ENCODE measurements at regions not wholly inside any gene's neighbourhood (a gene's known extent, or its start where the extent isn't known, plus 50 kb on each side); places are given as distances from the start of the nearest gene placed in this dataset.
A peak's percentile ranks its signal among the peaks of the same experiment; 100 is the strongest.

DNA sequence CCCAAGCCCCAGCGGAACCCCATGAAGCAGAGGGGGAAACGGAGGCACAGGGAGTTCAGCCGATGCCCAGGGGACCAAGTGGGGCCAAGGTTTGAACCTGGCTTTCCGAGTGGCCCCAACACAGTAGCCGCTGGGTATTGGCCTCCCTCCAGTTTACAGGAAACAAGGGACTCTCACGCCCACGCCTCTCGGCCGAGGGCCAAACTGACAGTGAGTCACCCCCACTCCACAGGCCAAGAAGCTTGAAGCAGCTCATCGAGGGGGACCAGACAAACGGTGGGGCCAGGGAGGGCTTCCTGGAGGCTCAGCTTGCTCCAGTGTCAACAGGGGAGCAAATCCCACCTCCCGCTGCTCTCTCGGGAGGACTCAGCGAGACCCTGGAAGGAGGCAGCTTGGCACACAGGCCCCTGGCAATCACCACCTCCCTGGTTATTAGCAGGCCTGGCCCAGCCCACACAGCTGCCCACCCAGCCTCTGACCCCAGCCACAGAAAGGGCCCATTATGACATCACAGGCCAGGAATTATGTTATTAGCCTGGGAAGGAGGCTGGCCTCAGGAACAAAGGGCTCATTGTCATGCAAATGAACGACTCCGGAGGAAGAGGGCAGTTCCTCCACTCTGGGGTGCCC is 54.6 kb downstream of the NCOR2 start:
- TF ChIP-seq, protein P1, sequence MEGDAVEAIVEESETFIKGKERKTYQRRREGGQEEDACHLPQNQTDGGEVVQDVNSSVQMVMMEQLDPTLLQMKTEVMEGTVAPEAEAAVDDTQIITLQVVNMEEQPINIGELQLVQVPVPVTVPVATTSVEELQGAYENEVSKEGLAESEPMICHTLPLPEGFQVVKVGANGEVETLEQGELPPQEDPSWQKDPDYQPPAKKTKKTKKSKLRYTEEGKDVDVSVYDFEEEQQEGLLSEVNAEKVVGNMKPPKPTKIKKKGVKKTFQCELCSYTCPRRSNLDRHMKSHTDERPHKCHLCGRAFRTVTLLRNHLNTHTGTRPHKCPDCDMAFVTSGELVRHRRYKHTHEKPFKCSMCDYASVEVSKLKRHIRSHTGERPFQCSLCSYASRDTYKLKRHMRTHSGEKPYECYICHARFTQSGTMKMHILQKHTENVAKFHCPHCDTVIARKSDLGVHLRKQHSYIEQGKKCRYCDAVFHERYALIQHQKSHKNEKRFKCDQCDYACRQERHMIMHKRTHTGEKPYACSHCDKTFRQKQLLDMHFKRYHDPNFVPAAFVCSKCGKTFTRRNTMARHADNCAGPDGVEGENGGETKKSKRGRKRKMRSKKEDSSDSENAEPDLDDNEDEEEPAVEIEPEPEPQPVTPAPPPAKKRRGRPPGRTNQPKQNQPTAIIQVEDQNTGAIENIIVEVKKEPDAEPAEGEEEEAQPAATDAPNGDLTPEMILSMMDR (IDR thresholded peaks at IDR 0.05), result no peak
- no peak for TF ChIP-seq ZFX (IDR thresholded peaks at IDR 0.05; ENCODE audit: borderline replicate concordance)
- no peak overlapping the region for H3K27ac ChIP-seq

DNA sequence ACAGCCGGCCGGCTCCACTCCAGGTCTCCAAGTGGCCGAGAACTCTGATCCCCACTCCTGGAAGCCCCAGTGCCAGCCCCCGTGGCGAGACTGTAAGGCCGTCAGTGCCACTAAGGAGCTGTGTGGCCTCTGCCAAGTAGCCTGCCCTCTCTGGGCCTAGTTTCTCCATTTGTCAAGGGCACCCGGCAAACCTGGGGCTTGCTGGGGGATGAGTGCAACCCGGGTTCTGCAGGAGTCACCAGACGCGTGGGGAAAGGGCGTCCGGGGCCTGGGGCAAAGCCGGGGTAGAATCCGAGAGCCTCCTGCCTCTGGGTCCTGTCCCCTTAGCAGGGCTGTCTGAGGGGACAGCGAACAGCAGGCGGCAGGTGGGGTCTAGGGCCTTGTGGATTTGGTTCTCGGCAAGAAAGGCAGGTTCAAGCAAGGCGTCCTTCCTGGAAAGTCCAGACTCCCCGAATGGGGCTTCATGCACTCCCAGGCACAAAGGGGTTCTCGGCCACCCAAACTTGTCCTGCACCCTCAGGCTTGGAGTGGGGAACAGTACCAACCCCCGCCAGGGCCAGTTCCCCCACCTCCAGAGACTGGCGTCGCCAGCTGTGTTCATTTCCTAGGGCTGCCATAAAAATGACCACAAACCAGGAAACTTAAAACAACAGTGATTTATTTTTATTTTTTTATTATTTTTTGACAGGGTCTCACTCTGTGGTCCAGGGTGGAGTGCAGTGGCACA is 56.0 kb downstream of the NCOR2 start:
- no peak for TF ChIP-seq ZFX (IDR thresholded peaks at IDR 0.05; ENCODE audit: borderline replicate concordance)
- TF ChIP-seq, protein P1 (IDR thresholded peaks at IDR 0.05), result no peak
- H3K27ac ChIP-seq, result no peak overlapping the region

DNA sequence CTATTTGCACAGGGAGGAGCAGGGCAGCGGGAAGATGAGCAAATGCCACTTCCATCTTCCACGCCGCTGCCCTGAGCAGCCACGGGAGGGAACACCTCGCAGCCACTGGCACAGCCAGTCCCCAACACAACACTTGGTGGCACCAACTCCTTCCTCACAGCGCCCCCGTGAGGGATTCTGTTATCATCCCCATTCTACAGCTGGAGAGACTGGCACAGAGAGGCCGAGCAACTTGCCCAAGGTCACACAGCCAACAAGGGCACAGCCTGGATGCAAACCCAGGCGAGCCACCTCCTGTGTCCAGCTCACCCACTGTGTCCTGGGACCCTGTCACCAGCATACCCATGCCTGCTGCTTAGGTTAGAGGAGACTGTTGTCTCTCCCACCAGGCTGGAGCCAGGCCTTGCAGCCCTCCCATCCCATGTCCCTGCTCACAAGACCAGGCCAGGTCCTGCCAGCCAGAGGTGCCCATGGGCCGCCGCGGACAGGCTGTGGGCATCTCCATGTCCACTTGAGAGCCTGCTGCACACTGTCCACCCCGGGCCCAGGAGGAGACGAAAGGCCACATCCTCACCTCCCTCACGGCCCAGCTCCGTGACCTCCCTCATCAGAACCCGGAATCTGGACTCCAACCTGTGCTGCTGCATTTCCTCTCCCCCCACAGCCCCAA is 57.0 kb downstream of the NCOR2 start:
- TF ChIP-seq, protein P1 (IDR thresholded peaks at IDR 0.05), result peak; percentile 36
- TF ChIP-seq ZFX (IDR thresholded peaks at IDR 0.05; ENCODE audit: borderline replicate concordance), result no peak
- 0 out of 2 replicates have a peak overlapping the region, but pooled peaks have one; percentile 2 for H3K27ac ChIP-seq

DNA sequence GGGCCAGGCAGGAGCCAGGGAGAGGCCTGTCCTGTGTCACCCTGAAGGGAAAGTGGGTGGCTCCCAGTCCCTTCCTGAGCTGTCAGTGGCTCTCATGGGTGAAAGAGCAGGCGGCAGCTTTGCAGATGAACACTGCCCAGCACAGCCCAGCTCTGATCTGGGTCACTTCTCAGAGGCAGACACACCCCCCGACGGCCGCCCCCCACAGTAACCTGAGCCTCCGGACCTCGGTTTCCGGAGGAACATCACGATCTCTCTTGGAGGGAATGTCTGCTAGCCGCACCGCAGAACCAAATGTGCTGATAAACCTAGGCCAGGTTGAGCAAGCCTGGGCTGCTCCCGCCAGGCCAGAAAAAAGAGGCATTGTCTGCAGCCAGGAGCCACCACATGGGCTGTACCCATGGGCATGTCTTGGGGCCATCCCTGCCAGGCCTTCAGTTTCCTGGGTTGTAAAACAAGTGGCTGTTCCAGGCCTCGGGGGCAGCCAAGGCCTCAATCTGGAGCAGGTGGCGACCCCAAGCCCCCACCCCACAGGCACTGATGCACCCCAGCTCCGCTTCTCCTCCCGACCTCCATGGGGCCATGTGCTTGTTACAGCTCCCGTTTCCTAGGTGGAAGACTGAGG is 57.6 kb downstream of the NCOR2 start:
- H3K27ac ChIP-seq, result 0 out of 2 replicates have a peak overlapping the region, but pooled peaks have one; percentile 2
- TF ChIP-seq, protein P1 (IDR thresholded peaks at IDR 0.05), result no peak
- TF ChIP-seq ZFX (IDR thresholded peaks at IDR 0.05; ENCODE audit: borderline replicate concordance), result no peak

DNA sequence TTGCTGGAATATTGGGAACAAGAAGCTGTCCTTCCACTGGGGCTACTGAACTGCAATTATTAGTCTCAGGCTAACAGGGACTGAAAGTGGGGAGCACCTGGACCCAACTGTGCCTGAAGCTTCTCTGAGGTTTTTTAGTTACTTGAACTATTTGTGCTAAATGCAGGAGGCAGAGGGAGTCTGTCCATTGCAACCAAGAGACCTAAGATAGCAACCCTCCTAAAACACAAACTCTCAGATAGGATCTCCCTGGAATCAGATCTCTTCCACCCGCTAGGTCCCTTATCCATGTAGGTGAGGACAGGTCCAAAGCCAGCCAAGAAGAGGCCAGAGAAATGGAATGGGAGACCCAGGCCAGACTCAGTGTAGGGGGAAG is 58.1 kb downstream of the NCOR2 start:
- 0 out of 2 replicates have a peak overlapping the region, but pooled peaks have one; percentile 2 for H3K27ac ChIP-seq
- TF ChIP-seq, protein P1 (IDR thresholded peaks at IDR 0.05), result no peak
- TF ChIP-seq ZFX (IDR thresholded peaks at IDR 0.05; ENCODE audit: borderline replicate concordance), result no peak

DNA sequence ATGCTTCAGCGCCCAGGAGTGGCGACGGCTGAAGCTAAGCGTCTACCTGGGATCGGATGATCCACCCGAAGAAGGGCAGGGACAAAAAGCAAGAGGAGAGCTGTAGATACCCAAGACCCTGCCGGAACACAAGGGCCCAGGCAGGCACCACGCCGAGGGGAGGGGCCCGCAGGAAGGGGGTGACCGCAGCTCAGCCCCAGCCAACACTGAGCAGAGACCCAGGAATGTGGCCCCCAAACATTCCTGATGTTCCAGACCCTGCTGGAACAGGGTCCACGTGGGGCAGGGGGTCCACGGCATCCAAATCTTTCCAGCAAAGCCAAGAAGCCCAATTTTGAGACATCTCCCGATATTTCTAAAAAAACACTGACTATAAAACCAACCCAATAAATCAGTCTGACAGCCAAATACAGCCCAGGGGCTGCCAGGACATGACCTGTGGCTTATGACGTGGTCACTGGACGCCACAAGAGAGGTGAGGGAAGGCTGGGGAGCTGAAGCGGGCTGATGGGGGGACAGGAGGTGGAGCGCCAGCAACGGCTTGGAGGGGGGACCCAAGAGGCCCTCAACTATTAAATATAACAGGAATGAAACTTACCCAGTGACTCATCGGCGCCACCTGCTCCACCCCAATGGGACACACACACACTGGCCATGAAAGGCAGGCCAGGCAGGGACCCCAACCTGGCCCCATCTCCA is 58.9 kb downstream of the NCOR2 start:
- TF ChIP-seq, protein P1 (IDR thresholded peaks at IDR 0.05), result peak; percentile 38
- no peak for TF ChIP-seq ZFX (IDR thresholded peaks at IDR 0.05; ENCODE audit: borderline replicate concordance)
- no peak overlapping the region for H3K27ac ChIP-seq
